ENCODE measurements at regions not wholly inside any gene's neighbourhood (a gene's known extent, or its start where the extent isn't known, plus 50 kb on each side); places are given as distances from the start of the nearest gene placed in this dataset.

DNA sequence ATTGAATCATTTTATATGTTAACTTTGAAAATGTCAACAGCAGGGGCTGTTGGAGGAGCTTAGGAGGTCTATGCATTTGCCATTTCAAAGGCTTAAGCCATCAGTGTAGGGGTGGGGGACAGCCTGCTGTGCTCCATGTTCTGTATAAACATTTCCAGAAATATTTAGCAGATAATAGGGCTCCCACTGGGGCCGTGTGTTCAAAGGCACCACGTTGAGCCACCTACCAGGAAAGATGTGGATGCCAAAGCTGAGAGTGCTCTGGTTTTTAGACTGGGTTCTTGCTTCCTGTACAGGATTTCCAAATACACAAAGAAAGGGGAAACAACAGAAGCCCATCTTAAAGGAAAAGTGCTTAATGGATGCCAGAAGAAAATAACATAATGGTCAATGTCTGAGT is 219.5 kb downstream of the CENPC start:
- TF ChIP-seq, protein P1, sequence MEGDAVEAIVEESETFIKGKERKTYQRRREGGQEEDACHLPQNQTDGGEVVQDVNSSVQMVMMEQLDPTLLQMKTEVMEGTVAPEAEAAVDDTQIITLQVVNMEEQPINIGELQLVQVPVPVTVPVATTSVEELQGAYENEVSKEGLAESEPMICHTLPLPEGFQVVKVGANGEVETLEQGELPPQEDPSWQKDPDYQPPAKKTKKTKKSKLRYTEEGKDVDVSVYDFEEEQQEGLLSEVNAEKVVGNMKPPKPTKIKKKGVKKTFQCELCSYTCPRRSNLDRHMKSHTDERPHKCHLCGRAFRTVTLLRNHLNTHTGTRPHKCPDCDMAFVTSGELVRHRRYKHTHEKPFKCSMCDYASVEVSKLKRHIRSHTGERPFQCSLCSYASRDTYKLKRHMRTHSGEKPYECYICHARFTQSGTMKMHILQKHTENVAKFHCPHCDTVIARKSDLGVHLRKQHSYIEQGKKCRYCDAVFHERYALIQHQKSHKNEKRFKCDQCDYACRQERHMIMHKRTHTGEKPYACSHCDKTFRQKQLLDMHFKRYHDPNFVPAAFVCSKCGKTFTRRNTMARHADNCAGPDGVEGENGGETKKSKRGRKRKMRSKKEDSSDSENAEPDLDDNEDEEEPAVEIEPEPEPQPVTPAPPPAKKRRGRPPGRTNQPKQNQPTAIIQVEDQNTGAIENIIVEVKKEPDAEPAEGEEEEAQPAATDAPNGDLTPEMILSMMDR (IDR thresholded peaks at IDR 0.05), result no peak
- TF ChIP-seq POLR2A (IDR thresholded peaks at IDR 0.05), result no peak

All from ovary (tissue), 3 donors.